LNCAP (cell line): ENCODE measurements at regions not wholly inside any gene's neighbourhood (a gene's known extent, or its start where the extent isn't known, plus 50 kb on each side); places are given as distances from the start of the nearest gene placed in this dataset.

Source experiments
- CTCF ChIP-seq: fragments of 450-650 bp; IDR thresholded peaks from 2 replicates; pipeline ENCODE4 v1.5.1; 2017; ENCODE audit warnings: mild to moderate bottlenecking

- no peak for TF ChIP-seq CTCF
These were observed 643.6 kb downstream of the HS3ST4 start for GRCh38 chr16:26335236-26335853.

GRCh38 chr16:26342621-26343020 is 650.9 kb downstream of the HS3ST4 start:
- no peak for TF ChIP-seq CTCF

- no peak for TF ChIP-seq CTCF
These were observed 652.5 kb downstream of the HS3ST4 start for GRCh38 chr16:26344240-26344776.

- no peak for TF ChIP-seq CTCF
These were observed 653.2 kb downstream of the HS3ST4 start for GRCh38 chr16:26344976-26345375.

- no peak for TF ChIP-seq CTCF
These were observed 654.2 kb downstream of the HS3ST4 start for GRCh38 chr16:26345966-26346365.

GRCh38 chr16:26348095-26348494 is 656.3 kb downstream of the HS3ST4 start:
- no peak for TF ChIP-seq CTCF

- TF ChIP-seq CTCF, result no peak
These were observed 669.1 kb downstream of the HS3ST4 start for GRCh38 chr16:26360867-26361266.

GRCh38 chr16:26363581-26363980 is 671.8 kb downstream of the HS3ST4 start:
- no peak for TF ChIP-seq CTCF
